Peyer's patch (tissue), 4 donors: ENCODE measurements at regions not wholly inside any gene's neighbourhood (a gene's known extent, or its start where the extent isn't known, plus 50 kb on each side); places are given as distances from the start of the nearest gene placed in this dataset.

Experiments
- DNase-seq, 3 donors: peaks; one replicate each; pipeline ENCODE4 v3.0.0-alpha.2; 2017 to 2019
- H3K27ac ChIP-seq, 4 donors: fragments of 200-600 bp; sonication (generic); one replicate each; pipeline ENCODE4 v1.5.1; 2016 to 2019
- H3K27me3 ChIP-seq, 2 donors: fragments of 200-600 bp; sonication (generic); one replicate each; pipeline ENCODE4 v1.5.1; 2019
- H3K36me3 ChIP-seq, 3 donors: fragments of 200-600 bp; sonication (generic); one replicate each; pipeline ENCODE4 v1.5.1; 2016 to 2019
- H3K4me1 ChIP-seq, 4 donors: fragments of 200-600 bp; sonication (generic); one replicate each; pipeline ENCODE4 v1.5.1; 2016 to 2019
- H3K4me3 ChIP-seq, 4 donors: fragments of 200-600 bp; sonication (generic); 1 replicate in 3 of 4; 2 replicates in 1 of 4; pipeline ENCODE4 v1.5.1; 2016 to 2019; ENCODE audit warnings: mild to moderate bottlenecking in 1 of 4
- H3K9me3 ChIP-seq, 4 donors: fragments of 200-600 bp; sonication (generic); one replicate each; pipeline ENCODE4 v1.5.1; 2016 to 2019; ENCODE audit warnings: mild to moderate bottlenecking in 1 of 4
- POLR2A ChIP-seq, 2 donors: fragments of 450-650 bp; IDR thresholded peaks; one replicate each; pipeline ENCODE4 v1.5.1; 2017; ENCODE audit warnings: antibody characterized with exemption in 2 of 2, mild to moderate bottlenecking in 2 of 2, moderate library complexity in 2 of 2
- TF ChIP-seq, protein P1 (sequence below), 6 experiments: fragments of 450-650 bp in 4 of 6; fragments of 200-600 bp in 2 of 6; sonication (generic) in 1 of 6; IDR thresholded peaks; one replicate each; pipeline ENCODE4 v1.5.1; 2017 to 2019; ENCODE audit warnings: antibody characterized with exemption in 6 of 6, mild to moderate bottlenecking in 3 of 6, moderate library complexity in 1 of 6

DNA sequence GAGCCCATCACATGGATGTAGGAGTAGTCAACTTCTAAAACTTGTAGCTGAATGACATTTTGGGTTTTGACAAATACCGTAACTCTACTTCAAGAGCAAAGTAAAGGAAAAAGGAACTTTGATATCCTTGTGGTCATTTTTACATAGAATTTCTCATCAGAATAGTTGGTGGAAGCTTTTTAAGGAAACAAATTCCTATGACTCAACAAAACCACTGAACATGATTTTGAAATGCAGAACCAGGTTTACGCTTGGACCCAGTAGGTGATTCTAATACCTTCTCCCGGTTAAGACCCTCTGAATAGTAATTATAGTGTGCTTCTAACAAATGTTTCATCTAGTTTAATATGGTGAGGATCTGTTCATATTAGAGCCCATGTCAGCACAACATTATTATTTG is 307.8 kb downstream of the GPR37 start:
- H3K9me3 ChIP-seq = no peaks in the 10 kb centered on the region
- no peak overlapping the region for H3K4me3 ChIP-seq
- no peak for TF ChIP-seq POLR2A (IDR thresholded peaks at IDR 0.05)
- TF ChIP-seq, protein P1, sequence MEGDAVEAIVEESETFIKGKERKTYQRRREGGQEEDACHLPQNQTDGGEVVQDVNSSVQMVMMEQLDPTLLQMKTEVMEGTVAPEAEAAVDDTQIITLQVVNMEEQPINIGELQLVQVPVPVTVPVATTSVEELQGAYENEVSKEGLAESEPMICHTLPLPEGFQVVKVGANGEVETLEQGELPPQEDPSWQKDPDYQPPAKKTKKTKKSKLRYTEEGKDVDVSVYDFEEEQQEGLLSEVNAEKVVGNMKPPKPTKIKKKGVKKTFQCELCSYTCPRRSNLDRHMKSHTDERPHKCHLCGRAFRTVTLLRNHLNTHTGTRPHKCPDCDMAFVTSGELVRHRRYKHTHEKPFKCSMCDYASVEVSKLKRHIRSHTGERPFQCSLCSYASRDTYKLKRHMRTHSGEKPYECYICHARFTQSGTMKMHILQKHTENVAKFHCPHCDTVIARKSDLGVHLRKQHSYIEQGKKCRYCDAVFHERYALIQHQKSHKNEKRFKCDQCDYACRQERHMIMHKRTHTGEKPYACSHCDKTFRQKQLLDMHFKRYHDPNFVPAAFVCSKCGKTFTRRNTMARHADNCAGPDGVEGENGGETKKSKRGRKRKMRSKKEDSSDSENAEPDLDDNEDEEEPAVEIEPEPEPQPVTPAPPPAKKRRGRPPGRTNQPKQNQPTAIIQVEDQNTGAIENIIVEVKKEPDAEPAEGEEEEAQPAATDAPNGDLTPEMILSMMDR (IDR thresholded peaks at IDR 0.05) = no peak
- no peaks in the 10 kb centered on the region for H3K4me1 ChIP-seq
- H3K27ac ChIP-seq = no peak overlapping the region
- no peaks in the 10 kb centered on the region for H3K36me3 ChIP-seq
- H3K27me3 ChIP-seq = no peaks in the 10 kb centered on the region
- no peak for DNase-seq

DNA sequence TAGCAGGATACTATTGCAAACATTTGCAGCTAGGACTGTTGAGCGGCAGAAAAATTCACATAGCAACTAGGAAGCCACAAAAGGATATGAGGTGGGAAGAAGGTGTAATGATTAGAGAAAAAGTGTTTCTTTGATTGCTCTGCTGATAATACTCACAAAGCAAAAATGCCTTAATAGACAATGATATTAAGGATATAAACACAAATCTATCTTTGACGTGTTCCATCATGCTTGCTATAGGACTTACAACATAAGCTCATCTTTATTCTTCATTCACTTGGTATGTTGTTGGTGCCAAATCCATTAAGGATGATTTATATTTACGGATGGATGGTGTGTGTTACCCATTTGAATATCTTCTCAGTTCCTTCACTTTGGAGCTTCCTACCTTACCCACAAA is 309.3 kb downstream of the GPR37 start:
- Histone ChIP-seq H3K4me3 (no peak overlapping the region), H3K27ac (no peak overlapping the region), H3K9me3 (no peaks in the 10 kb centered on the region), H3K27me3 (no peaks in the 10 kb centered on the region), H3K36me3 (no peaks in the 10 kb centered on the region), H3K4me1 (no peaks in the 10 kb centered on the region)
- DNase-seq = no peak
- no peak for TF ChIP-seq POLR2A (IDR thresholded peaks at IDR 0.05)
- TF ChIP-seq, protein P1 (IDR thresholded peaks at IDR 0.05) = no peak

DNA sequence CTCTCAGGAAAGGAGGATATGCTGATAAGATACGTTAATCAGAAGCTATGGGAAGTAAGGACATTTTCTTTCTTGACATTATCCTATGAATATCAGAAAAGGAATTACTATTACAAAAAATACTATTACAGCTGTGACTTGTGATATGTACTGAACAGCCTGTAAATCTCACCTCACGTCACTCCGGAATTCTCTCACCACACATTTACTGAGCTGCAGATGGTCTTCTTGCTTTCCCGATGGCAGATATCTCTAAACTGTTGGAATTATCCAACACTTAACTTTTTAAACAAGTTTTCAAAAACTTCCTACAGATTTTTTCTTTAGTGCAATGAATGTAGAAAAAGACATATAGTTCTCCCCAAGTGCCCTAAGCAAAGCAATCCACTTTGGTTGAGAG is 313.4 kb downstream of the GPR37 start:
- Histone ChIP-seq H3K27me3 (no peaks in the 10 kb centered on the region), H3K9me3 (no peaks in the 10 kb centered on the region), H3K4me1 (no peaks in the 10 kb centered on the region), H3K27ac (no peak overlapping the region), H3K4me3 (no peak overlapping the region), H3K36me3 (no peaks in the 10 kb centered on the region)
- no peak for DNase-seq
- TF ChIP-seq, protein P1 (IDR thresholded peaks at IDR 0.05) = no peak

DNA sequence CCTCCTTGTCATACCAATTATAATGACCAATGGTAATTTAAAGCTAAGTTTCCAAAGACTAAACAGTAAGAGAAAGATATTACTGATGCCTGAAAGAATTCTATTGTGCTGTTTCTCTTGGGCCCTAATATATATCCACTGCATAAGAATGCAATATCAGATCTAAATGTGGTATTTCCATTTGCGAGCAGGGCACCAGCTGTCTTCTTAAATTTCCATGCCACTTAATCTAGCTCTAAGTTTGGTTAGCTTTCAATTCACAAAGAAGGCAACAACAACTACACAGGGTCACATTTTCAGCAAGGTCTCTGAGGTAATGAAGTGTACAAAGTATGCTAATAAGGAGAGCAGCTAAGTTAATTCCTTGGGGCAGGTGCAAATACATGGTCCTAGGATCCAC is 315.7 kb downstream of the GPR37 start:
- Histone ChIP-seq H3K27me3 (no peaks in the 10 kb centered on the region), H3K27ac (no peak overlapping the region), H3K9me3 (no peaks in the 10 kb centered on the region), H3K36me3 (no peaks in the 10 kb centered on the region), H3K4me1 (no peaks in the 10 kb centered on the region), H3K4me3 (no peak overlapping the region)
- DNase-seq = no peak
- TF ChIP-seq POLR2A (IDR thresholded peaks at IDR 0.05) = no peak
- TF ChIP-seq, protein P1 (IDR thresholded peaks at IDR 0.05) = no peak

DNA sequence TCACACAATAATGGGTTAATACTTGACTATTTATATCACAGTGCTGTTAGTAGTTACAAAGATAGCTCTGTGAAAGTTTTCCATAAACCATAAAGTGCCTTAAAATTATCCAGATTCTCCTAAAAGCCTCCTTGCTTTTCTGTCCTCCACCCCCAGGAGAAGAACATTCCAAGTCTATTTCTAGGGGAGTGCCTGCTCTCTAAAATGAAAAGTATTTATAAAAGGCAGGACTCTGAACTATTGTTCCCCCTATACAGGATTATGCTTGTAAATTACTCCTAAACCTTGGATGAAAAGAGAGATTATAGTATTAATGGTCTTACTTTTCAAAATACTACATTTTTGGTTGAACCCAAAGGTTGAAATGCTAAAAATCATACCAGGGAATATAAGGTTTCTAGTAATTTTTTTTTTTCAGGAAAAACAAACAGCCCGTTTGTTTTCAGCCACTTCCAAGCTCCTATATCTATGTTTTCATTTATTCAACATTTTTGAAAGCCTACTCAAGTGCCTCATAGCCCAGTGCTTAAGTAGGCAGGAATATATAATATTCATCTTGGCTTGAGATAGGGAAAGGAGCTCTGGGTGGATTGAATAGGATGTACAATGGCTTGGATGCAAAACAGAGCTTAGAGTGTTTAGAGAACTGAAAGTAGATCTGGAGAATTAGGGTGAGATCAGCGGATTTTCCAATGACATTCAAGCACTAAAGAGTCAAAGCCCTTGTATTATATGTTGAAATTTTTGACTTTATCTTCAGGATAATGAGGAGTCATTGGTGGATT is 320.7 kb downstream of the GPR37 start:
- H3K27ac ChIP-seq = no peak overlapping the region
- TF ChIP-seq POLR2A (IDR thresholded peaks at IDR 0.05) = no peak
- TF ChIP-seq, protein P1 (IDR thresholded peaks at IDR 0.05) = no peak

More for the DNA sequence above, 320.7 kb downstream of the GPR37 start:
- no peak for DNase-seq
- no peak overlapping the region for H3K4me3 ChIP-seq
- H3K9me3 ChIP-seq = no peaks in the 10 kb centered on the region
- no peaks in the 10 kb centered on the region for H3K36me3 ChIP-seq
- H3K4me1 ChIP-seq = no peaks in the 10 kb centered on the region
- H3K27me3 ChIP-seq = no peaks in the 10 kb centered on the region
